UCSD-AML1 (cell line): ENCODE measurements at regions not wholly inside any gene's neighbourhood (a gene's known extent, or its start where the extent isn't known, plus 50 kb on each side); places are given as distances from the start of the nearest gene placed in this dataset.
"Not testable (repeated sequence)": the region's sequence is repeated elsewhere in the genome, so short reads cannot be mapped to it uniquely, and the experiment has no call there.

Experiments used
- DNase-seq: peaks from one replicate; lab custom pipeline; 2025; ENCODE audit not compliant: unreplicated experiment; lab: John Stamatoyannopoulos, UW

GRCh38 chr2:183788796-183789195 lies 664.6 kb downstream of the NUP35 start:
- not testable (repeated sequence) for DNase-seq

- not testable (repeated sequence) for DNase-seq
Measured at GRCh38 chr2:183792165-183792924, 668.1 kb downstream of the NUP35 start.

- no peak for DNase-seq
Measured at GRCh38 chr2:183798535-183798934, 674.3 kb downstream of the NUP35 start.

- no peak for DNase-seq
Measured at GRCh38 chr2:183799761-183800160, 675.5 kb downstream of the NUP35 start.

- DNase-seq = no peak
Measured at GRCh38 chr2:183803596-183803995, 679.4 kb downstream of the NUP35 start.

- DNase-seq = no peak
Measured at GRCh38 chr2:183807870-183808269, 683.6 kb downstream of the NUP35 start.

- no peak for DNase-seq
Measured at GRCh38 chr2:183809404-183809803, 685.2 kb downstream of the NUP35 start.

- no peak for DNase-seq
Measured at GRCh38 chr2:183811281-183811680, 687.0 kb downstream of the NUP35 start.

GRCh38 chr2:183812091-183812490 lies 687.8 kb downstream of the NUP35 start:
- no peak for DNase-seq

- no peak for DNase-seq
Measured at GRCh38 chr2:183825710-183826109, 701.5 kb downstream of the NUP35 start.

- no peak for DNase-seq
Measured at GRCh38 chr2:183829931-183830330, 705.7 kb downstream of the NUP35 start.

- no peak for DNase-seq
Measured at GRCh38 chr2:183837157-183837556, 712.9 kb downstream of the NUP35 start.

GRCh38 chr2:183838295-183838694 lies 714.1 kb downstream of the NUP35 start:
- no peak for DNase-seq

GRCh38 chr2:183840061-183840584 lies 715.9 kb downstream of the NUP35 start:
- no peak for DNase-seq

GRCh38 chr2:183849826-183850225 lies 725.6 kb downstream of the NUP35 start:
- not testable (repeated sequence) for DNase-seq

GRCh38 chr2:183859129-183859528 lies 734.9 kb downstream of the NUP35 start:
- no peak for DNase-seq

GRCh38 chr2:183866666-183867065 lies 731.7 kb upstream of the ZNF804A start:
- DNase-seq = no peak

- DNase-seq = no peak
Measured at GRCh38 chr2:183867206-183867605, 731.1 kb upstream of the ZNF804A start.

GRCh38 chr2:183868153-183868552 lies 730.2 kb upstream of the ZNF804A start:
- no peak for DNase-seq

- DNase-seq = no peak
Measured at GRCh38 chr2:183868707-183869106, 729.6 kb upstream of the ZNF804A start.

GRCh38 chr2:183872131-183872530 lies 726.2 kb upstream of the ZNF804A start:
- DNase-seq = no peak

GRCh38 chr2:183881978-183882377 lies 716.4 kb upstream of the ZNF804A start:
- DNase-seq = no peak
